Heart left ventricle (tissue), 16 donors: ENCODE measurements at regions not wholly inside any gene's neighbourhood (a gene's known extent, or its start where the extent isn't known, plus 50 kb on each side); places are given as distances from the start of the nearest gene placed in this dataset.
"Not testable (repeated sequence)": the region's sequence is repeated elsewhere in the genome, so short reads cannot be mapped to it uniquely, and the experiment has no call there.

Source experiments
- ATAC-seq, 4 donors: fragments of 200-7000 bp; cut with Tn5 transposase; one replicate each; pipeline ENCODE4 v1.9.1; 2020 to 2022; ENCODE audit warnings: moderate library complexity in 4 of 4, mild to moderate bottlenecking in 3 of 4, moderate number of reproducible peaks in 1 of 4
- DNase-seq, 5 donors: peaks; one replicate each; pipeline ENCODE4 v3.0.0-alpha.2; 2020
- H3K27ac ChIP-seq, 12 donors: fragments of 200-600 bp; sonication (generic) in 4 of 12; one replicate each; pipeline versions ENCODE4 v1.5.0 to v1.8.0; 2016 to 2022; ENCODE audit warnings: mild to moderate bottlenecking in 2 of 12
- H3K27me3 ChIP-seq, 9 donors: fragments of 200-600 bp; sonication (generic) in 2 of 9; one replicate each; pipeline versions ENCODE4 v1.5.1 to v1.8.0; 2016 to 2022; ENCODE audit warnings: mild to moderate bottlenecking in 3 of 9
- H3K36me3 ChIP-seq, 9 donors: fragments of 200-600 bp; sonication (generic) in 2 of 9; one replicate each; pipeline versions ENCODE4 v1.5.0 to v1.8.0; 2018 to 2022; ENCODE audit warnings: mild to moderate bottlenecking in 2 of 9
- H3K4me1 ChIP-seq, 12 donors: fragments of 200-600 bp; sonication (generic) in 4 of 12; one replicate each; pipeline versions ENCODE4 v1.5.0 to v1.8.0; 2016 to 2022; ENCODE audit warnings: mild to moderate bottlenecking in 3 of 12
- H3K4me3 ChIP-seq, 12 donors: fragments of 200-600 bp; sonication (generic) in 4 of 12; one replicate each; pipeline versions ENCODE4 v1.5.0 to v1.8.0; 2017 to 2022; ENCODE audit warnings: mild to moderate bottlenecking in 9 of 12, moderate library complexity in 4 of 12
- H3K9me3 ChIP-seq, 12 donors: fragments of 200-600 bp; sonication (generic) in 4 of 12; one replicate each; pipeline versions ENCODE4 v1.5.0 to v1.8.0; 2016 to 2022; ENCODE audit warnings: mild to moderate bottlenecking in 1 of 12
- POLR2A ChIP-seq, 2 donors: fragments of 450-650 bp; IDR thresholded peaks; one replicate each; pipeline ENCODE4 v1.6.1; 2017; ENCODE audit warnings: antibody characterized with exemption in 2 of 2, mild to moderate bottlenecking in 2 of 2, moderate library complexity in 2 of 2
- WGBS, 4 donors: extraction: QIAGEN DNeasy Blood & Tissue Kit in 2 of 4; methylation state at CpG; one replicate each; pipeline versions ENCODE4 v1.1.5 to v1.1.7; 2013 to 2018; 5-methylcytosine and 5-hydroxymethylcytosine counted together
- intact Hi-C, 10 donors: fragments of 100-400 bp; cut with DNase I; formaldehyde crosslinking; loops; one replicate each; pipeline versions ENCODE4 v1.11.1 to v1.14.2; 2022
- TF ChIP-seq, protein P1 (sequence below), 12 donors: fragments of 200-600 bp; sonication (generic) in 4 of 12; IDR thresholded peaks; one replicate each; pipeline versions ENCODE4 v1.5.0 to v1.8.0; 2018 to 2022; ENCODE audit warnings: antibody characterized with exemption in 12 of 12, mild to moderate bottlenecking in 5 of 12
- donor health status: ischemic (EF 13 %, LVEDD 7.1; RV severe dilation, severe dysfunction).
- donor health status: healthy with polysubstance abuse.
- donor health status: DM: no; HTN: yes; CAD: no.
- donor health status: DM: no; HTN: no; CAD: no.
- donor health status: ischemic (EF 25% LVEDD 6.9; RV normal size, moderate dysfunction).
- donor health status: ischemic (EF 25% LVEDD 5.7; RV mildly dilated, moderate dysfunction).
- donor health status: healthy.
- donor health status: DM: yes; HTN: yes; CAD: no.
- donor health status: ischemic (EF 35%, LVEDD 5.7; RV mildly dilated, moderate dysfunction).
- donor health status: nonischemic (EF 11% LVEDD 7.7; RV severe dilation, severe dysfunction).
- donor health status: DM: yes; HTN: yes; CAD: no.
- donor health status: PGD.
- donor health status: ischemic (EF 29% LVEDD 5.4; RV normal size, mild dysfunction).
- donor health status: nonischemic (EF 23%, LVEDD 6.1; RV moderate dilation, normal function).

- H3K36me3 ChIP-seq: no peaks in the 10 kb centered on the region
- no peak overlapping the region for H3K27ac ChIP-seq
- intact Hi-C loops: loop anchor here in 2 of 10 donors (10.0 kb wide), 2 partner anchors 78 to 628 kb away; no protein-coding TSS in a partner anchor
- no peak overlapping the region for H3K4me3 ChIP-seq
- no peaks in the 10 kb centered on the region for H3K9me3 ChIP-seq
- TF ChIP-seq POLR2A (IDR thresholded peaks at IDR 0.05): no peak
- TF ChIP-seq, protein P1, sequence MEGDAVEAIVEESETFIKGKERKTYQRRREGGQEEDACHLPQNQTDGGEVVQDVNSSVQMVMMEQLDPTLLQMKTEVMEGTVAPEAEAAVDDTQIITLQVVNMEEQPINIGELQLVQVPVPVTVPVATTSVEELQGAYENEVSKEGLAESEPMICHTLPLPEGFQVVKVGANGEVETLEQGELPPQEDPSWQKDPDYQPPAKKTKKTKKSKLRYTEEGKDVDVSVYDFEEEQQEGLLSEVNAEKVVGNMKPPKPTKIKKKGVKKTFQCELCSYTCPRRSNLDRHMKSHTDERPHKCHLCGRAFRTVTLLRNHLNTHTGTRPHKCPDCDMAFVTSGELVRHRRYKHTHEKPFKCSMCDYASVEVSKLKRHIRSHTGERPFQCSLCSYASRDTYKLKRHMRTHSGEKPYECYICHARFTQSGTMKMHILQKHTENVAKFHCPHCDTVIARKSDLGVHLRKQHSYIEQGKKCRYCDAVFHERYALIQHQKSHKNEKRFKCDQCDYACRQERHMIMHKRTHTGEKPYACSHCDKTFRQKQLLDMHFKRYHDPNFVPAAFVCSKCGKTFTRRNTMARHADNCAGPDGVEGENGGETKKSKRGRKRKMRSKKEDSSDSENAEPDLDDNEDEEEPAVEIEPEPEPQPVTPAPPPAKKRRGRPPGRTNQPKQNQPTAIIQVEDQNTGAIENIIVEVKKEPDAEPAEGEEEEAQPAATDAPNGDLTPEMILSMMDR (IDR thresholded peaks at IDR 0.05): no peak
- DNase-seq (no peak), ATAC-seq (no peak)
- 71 to 86% (median 81%) methylated on average over 1 of the region's 1 CpG for WGBS, 4 donors
- H3K4me1 ChIP-seq: peaks cover 0 to 7% (median 0%) of the 10 kb centered on the region in 12 donors
- peaks cover 0 to 24% (median 0%) of the 10 kb centered on the region in 9 donors for H3K27me3 ChIP-seq
Observed at GRCh38 chr5:154603011-154603410, 125.0 kb upstream of the HAND1 start.

DNA sequence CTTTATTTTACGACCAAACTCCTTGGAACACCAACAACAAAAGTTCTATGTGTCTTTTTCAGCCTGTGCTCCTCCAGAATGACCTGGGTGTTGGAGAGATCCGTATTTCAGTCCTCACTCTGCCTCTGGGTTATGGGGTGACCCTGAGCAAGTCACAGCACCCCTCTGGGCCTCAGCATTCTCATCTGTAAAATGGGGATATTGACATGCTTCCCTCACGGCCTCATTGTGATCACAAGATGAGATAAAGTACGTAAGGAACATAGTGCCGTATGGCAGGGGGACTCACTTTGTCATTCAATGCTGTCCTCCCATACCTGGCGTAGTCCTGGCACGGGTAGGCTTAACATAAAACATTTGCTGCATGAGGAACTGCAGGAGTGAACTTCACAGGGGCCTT is 123.0 kb upstream of the HAND1 start:
- Histone ChIP-seq H3K27me3 (peaks cover 0 to 22% (median 0%) of the 10 kb centered on the region in 9 donors), H3K4me1 (peaks cover 0 to 5% (median 0%) of the 10 kb centered on the region in 12 donors), H3K36me3 (no peaks in the 10 kb centered on the region), H3K27ac (no peak overlapping the region), H3K4me3 (no peak overlapping the region), H3K9me3 (no peaks in the 10 kb centered on the region)
- DNase-seq: no peak
- no peak for ATAC-seq
- intact Hi-C loops: loop anchor here in 2 of 10 donors (10.0 kb wide), 2 partner anchors 76 to 626 kb away; no protein-coding TSS in a partner anchor
- WGBS, 4 donors: 76 to 83% (median 78%) methylated on average over 7 of the region's 7 CpGs
- TF ChIP-seq, protein P1 (IDR thresholded peaks at IDR 0.05): no peak
- no peak for TF ChIP-seq POLR2A (IDR thresholded peaks at IDR 0.05)

DNA sequence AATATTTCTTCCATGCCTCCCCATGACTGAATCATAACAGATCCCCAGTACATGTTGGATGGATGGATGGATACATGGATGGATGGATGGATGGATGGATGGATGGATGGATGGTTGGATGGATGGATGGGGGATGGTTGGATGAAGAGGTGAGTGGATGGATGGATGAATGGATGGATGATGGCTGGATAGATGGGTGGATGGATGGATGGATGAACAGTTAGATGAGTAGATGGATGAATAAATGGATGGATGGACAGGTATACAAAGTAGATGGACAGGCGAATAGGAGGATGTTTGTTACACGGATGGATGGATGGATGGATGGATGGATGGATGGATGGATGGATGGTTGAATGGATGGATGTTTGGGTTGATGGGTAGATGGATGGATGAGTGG is 120.0 kb upstream of the HAND1 start:
- intact Hi-C loops: no loop called here
- ATAC-seq (no peak), DNase-seq (no peak)
- Histone ChIP-seq H3K27ac (no peak overlapping the region), H3K27me3 (peaks cover 0 to 14% (median 0%) of the 10 kb centered on the region in 9 donors), H3K36me3 (no peaks in the 10 kb centered on the region), H3K4me1 (no peaks in the 10 kb centered on the region), H3K4me3 (no peak overlapping the region), H3K9me3 (no peaks in the 10 kb centered on the region)
- 92 to 98% (median 93%) methylated on average over 2 of the region's 2 CpGs for WGBS, 4 donors
- TF ChIP-seq, protein P1 (IDR thresholded peaks at IDR 0.05): no peak
- TF ChIP-seq POLR2A (IDR thresholded peaks at IDR 0.05): no peak

DNA sequence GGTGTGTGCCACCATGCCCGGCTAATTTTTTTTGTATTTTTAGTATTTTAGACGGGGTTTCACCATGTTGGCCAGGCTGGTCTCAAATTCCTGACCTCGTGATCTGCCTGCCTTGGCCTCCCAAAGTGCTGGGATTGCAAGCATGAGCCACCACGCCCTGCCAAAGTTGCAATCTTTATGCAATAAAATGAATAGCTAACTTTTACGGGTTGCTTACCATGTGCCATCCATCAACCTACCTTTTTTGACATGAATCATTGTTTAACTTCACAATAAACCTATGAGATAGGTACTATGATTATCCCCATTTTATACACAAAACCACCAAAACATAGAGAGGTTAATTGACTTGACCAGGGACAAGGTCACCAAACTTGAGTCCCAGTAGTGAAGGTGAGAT is 118.8 kb upstream of the HAND1 start:
- H3K4me1 ChIP-seq, DNase-seq, H3K9me3 ChIP-seq, H3K4me3 ChIP-seq, intact Hi-C loops, H3K36me3 ChIP-seq, H3K27ac ChIP-seq, ATAC-seq: not testable (repeated sequence)
- 87 to 93% (median 89%) methylated on average over 5 of the region's 5 CpGs for WGBS, 4 donors
- peaks cover 0 to 14% (median 0%) of the 10 kb centered on the region in 9 donors for H3K27me3 ChIP-seq

DNA sequence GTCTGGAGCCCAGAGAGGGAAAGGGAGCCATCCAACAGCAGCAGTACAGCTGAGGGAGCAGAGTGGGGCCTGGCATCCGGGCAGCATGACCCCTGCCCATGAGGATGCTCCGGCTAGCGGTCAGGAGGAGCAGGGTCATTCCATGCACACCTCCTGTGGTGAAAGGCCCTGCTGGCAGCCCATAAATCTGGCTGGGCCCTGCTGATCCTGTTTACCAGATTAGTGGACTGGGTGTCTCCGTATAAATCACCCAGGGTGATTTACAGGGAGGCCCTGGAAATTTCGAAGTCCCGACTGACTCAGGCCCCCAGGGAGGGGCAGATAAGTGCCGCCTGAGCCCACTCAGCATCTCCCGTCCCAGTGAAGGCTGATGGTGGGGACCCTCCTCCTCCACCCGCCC is 117.6 kb upstream of the HAND1 start:
- H3K9me3 ChIP-seq: no peaks in the 10 kb centered on the region
- intact Hi-C loops: no loop called here
- no peaks in the 10 kb centered on the region for H3K36me3 ChIP-seq
- H3K4me3 ChIP-seq: no peak overlapping the region
- no peak overlapping the region for H3K27ac ChIP-seq
- no peaks in the 10 kb centered on the region for H3K4me1 ChIP-seq
- DNase-seq (no peak), ATAC-seq (no peak)
- H3K27me3 ChIP-seq: peaks cover 0 to 11% (median 0%) of the 10 kb centered on the region in 9 donors
- TF ChIP-seq, protein P1 (IDR thresholded peaks at IDR 0.05): no peak
- TF ChIP-seq POLR2A (IDR thresholded peaks at IDR 0.05): no peak
- WGBS, 4 donors: 40 to 64% (median 60%) methylated on average over 5 to 9 of the region's 9 CpGs
